Stimulated activated CD8-positive, alpha-beta memory T cell treated with anti-CD3 and anti-CD28 coated beads, Interleukin-12 subunit alpha, Interleukin-12 subunit beta, amount 100 ng/mL, for 24 hours (primary cell): ENCODE measurements at regions not wholly inside any gene's neighbourhood (a gene's known extent, or its start where the extent isn't known, plus 50 kb on each side); places are given as distances from the start of the nearest gene placed in this dataset.
"Not testable (repeated sequence)": the region's sequence is repeated elsewhere in the genome, so short reads cannot be mapped to it uniquely, and the experiment has no call there.

Source experiments
- DNase-seq: peaks from one replicate; pipeline ENCODE4 v3.0.0-alpha.2; 2020; ENCODE audit errors: extremely low read depth

DNA sequence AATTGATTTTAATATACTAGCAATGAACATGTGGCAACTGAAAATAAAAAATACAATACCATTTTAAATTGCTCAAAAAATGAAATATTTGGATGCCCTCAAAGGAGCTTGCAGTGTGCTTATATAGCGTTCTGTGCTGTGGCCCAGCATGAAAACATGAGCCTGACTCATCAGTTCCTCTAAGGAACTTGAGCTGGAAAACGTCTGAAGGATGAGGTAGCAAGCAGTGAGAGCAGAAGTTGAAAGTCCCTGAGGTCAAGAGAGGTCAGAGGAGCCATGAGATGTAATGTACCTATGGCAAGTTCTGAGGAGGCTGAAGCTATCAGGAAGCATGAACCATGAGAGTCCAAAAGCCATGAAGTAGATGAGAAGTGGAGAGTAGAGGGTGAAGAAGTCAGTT, 59.7 kb downstream of the HMGB3 start:
- DNase-seq, result no peak

DNA sequence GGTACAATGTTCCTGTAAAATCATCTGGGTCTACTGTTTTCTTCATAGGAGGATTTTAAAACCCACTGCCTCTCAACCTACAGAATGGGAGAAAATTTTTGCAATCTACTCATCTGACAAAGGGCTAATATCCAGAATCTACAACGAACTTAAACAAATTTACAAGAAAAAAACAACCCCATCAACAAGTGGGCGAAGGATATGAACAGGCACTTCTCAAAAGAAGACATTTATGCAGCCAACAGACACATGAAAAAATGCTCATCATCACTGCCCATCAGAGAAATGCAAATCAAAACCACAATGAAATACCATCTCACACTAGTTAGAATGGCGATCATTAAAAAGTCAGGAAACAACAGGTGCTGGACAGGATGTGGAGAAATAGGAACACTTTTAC, 83.2 kb downstream of the HMGB3 start:
- not testable (repeated sequence) for DNase-seq

DNA sequence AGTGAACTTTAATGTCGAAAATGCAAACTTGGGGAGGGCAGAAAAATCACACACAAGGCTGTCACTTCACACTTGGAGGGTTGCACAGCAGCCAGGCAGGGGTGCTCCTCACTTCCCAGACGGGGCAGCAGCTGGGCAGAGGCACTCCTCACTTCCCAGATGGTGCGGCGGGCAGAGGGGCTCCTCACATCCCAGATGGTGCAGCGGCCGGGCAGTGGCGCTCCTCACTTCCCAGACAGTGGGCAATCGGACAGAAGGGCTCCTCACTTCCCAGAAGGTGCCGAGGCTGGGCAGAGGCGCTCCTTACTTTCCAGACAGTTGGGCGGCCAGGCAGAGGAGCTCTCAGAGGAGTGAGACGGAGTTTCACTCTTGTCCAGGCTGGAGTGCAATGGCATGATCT, 90.6 kb downstream of the HMGB3 start:
- no peak for DNase-seq

DNA sequence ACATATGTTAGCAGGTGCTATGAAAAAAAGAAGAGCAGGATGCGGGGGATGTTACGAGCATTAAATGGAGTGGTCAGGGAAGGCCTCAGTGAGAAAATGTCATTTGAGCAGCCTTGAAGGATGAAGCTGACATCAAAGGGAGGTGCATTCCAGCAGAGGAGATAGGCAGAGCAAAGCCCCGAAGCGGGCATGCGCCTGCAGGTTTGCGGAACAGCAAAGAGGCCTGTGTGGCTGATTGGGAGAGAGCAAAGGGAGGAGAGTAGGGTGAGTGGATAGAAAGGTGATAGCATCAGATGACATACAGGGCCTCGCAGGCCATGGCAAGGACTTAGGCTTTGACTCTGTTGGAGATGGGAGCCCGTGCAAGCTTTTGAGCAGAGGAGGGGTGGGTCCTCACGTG, 95.4 kb upstream of the GPR50 start:
- DNase-seq, result no peak

DNA sequence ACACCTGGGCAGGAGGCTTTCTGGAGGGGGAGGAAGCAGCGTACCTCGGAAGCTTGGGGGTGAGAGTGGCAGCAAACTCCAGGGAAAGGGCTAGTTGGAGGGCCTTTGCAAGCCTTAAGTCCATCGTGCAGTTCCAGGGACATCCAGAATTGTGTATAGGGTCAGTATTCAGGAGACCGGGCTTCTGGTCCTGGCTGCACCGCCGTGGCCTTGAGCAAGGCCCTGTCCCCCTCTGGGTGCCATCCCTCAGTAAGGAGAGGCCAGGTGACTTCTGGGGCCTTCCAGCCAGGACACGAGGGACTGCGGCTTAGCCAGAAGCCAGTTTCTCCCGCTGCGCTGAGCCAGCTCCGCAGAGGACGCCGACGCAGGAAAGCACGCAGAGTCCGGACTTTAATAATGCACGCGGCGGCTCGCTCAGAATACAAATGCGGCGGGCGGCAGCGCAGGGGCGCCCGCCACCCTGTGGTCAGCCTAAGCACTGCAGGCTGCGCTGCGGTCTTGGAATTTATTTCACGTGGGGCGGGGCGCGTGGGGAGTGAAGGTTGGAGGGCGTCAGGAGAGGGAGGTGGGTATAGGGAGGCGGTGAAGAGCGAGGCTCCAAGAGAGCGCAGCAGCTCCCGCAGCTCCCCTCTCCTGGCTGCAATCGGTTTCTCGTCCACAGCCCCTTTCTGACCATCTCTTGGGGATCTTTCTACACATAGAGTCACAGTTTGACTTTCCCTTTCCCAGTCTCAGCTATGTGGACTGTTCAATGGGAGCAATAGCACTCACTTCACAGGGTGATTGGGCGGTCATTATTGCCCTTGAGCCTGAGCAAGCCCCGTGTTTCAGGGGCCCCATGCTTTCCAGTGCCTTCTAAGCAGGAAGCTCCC, 94.1 kb upstream of the GPR50 start:
- peak; percentile 20 for DNase-seq

DNA sequence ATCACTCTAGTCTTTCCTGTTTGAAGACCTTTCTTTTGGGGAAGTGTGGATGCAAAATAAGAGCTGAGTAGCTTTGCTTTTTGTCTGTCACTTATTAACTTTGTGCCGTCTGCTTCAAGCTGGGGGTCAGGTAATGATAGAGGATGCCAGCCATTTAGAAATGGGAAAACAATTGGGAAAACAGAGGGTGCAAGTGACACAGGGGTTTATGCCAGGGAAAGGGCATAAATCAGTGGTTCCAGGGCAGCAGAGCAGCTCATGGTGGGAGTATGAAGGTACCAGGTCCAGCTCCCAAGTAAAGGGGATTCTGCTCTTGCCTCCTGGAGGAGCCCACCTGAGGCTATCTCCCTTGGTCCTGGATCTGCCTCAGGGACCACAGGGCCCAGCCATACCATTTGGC, 91.9 kb upstream of the GPR50 start:
- DNase-seq, result no peak

DNA sequence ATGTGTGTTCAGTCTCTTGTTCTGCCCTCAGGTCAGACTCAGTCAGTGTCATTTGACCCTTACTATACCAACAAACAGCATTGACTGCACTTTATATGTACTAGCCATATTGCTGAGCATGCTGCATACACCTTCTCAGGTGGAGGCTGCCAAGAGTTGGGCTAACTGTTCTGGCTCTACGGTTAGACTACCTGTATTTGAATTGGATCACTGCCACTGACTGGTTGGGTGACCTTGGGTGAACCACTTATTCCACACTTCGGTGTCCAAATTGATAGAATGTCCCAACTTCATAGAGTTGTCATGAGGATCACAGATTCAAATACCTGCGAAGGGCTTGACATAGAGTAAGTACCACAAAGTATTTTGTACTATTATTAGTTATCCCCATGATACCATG, 91.2 kb upstream of the GPR50 start:
- DNase-seq, result no peak

DNA sequence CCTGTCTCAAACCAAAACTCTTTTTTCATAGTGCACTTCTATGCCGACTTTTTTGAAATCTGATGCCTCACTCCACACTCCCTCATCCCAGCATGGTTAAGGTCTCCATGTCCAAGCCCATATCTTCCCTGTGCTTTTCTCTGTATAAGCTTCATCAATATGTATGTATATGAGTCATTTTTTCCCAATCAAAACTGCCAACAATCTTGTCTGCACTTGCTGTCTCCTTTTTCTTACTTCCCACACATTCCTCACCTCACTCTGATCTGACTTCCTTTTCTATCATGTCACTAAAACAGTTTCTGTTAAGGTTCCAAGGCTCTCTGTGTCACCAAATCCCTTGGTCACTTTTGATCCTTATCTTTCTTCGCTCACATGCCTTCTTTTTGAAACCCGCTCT, 88.2 kb upstream of the GPR50 start:
- DNase-seq, result no peak

DNA sequence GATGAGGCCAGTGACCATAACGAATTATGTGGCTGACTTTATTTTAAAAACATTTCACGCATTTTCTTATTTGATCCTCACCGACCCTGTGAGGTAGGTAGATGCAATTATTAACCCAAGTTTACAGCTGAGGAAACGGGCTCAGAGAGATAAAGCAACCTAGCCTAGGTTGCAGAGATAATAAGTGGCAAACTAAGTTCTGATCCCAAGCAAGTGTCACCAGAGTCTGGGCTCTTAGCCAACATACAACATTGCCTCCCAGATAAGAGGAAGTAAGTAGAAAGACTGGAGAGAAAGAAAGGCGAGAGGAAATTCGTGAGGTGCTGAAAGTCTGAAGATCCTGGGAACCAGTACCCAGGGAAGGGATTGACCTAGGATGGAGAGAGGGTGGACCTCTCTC, 77.4 kb upstream of the GPR50 start:
- no peak for DNase-seq

DNA sequence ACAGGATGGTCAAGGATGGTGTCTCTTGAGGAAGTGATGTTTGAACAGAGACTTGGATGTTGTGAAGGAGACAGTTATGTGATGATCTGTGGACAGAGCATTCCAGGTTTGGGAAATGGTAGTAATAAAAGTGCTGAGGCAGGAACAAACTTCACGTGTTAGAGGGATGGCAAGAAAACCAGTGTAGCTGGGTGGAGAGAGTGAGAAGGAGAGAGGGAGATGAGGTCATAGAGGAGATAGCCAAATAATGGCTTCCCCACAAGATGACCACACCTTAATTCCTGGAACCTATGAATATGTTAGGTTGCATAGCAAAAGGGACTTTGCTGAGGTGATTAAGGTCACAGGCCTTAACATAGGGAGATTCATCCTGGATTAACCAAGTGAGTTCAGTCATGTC, 75.6 kb upstream of the GPR50 start:
- no peak for DNase-seq

DNA sequence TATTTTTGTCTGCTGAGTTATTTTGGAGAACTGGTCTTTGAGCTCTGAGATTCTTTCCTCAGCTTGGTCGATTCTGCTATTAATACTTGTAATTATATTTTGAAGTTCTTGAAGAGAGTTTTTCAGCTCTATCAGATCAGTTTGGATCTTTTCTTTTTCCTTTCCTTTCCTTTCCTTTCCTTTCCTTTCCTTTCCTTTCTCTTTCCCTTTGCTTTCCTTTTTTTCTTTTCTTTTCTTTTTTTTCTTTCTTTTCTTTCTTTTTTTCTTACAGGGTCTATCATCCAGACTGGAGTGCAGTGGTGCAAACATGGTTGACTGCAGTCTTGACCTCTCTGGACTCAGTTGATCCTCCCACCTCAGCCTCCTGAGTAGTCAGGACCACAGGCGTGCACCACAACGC, 63.2 kb upstream of the GPR50 start:
- not testable (repeated sequence) for DNase-seq
